GM12878 (cell line): ENCODE measurements at regions not wholly inside any gene's neighbourhood (a gene's known extent, or its start where the extent isn't known, plus 50 kb on each side); places are given as distances from the start of the nearest gene placed in this dataset.

ENCODE experiments used
- ATAC-seq: fragments of 200-7000 bp; cut with Tn5 transposase; 3 replicates; pipeline ENCODE4 v1.9.1; 2020; ENCODE audit warnings: mild to moderate bottlenecking, moderate library complexity
- BruUV-seq: library from RNA; stranded (reverse); fragments of 400-500 nt; replicated peaks from 2 replicates; lab custom pipeline; 2021; lab: Mats Ljungman, UMichigan
- CTCF ChIA-PET: fragments of 300-600 bp; sonication (Branson Sonifier 250); formaldehyde crosslinking; extraction: SDS; loops from one replicate; lab custom pipeline; 2021; ENCODE audit warnings: inconsistent platforms; lab: Yijun Ruan, JAX
- POLR2A ChIA-PET: fragments of 350-600 bp; formaldehyde crosslinking; extraction: SDS; loops from one replicate; lab custom pipeline; 2021; ENCODE audit warnings: inconsistent platforms; lab: Charles Lee
- RAD21 ChIA-PET: fragments of 300-600 bp; sonication (Branson Sonifier 250); formaldehyde crosslinking; loops from one replicate; lab custom pipeline; 2023; ENCODE audit warnings: antibody characterized with exemption; ENCODE audit not compliant: unreplicated experiment; lab: Charles Lee
- SMC1A ChIA-PET: fragments of 300-600 bp; sonication (Branson Sonifier 250); formaldehyde crosslinking; loops from one replicate; lab custom pipeline; 2023; ENCODE audit not compliant: unreplicated experiment, uncharacterized antibody; lab: Charles Lee
- DNase-seq: peaks from one replicate; pipeline ENCODE4 v3.0.0-alpha.2; 2011; ENCODE audit warnings: low read depth, low spot score
- FAIRE-seq: peaks from 3 replicates; lab custom pipeline; 2011; peaks lifted over from hg19 to GRCh38; lab: Jason Lieb, UNC
- H2AFZ ChIP-seq: 2 replicates; pipeline ENCODE4 v1.6.0; 2011; ENCODE audit warnings: low read depth, low read length, control low read depth; ENCODE audit not compliant: control insufficient read depth
- H3K27ac ChIP-seq: 2 replicates; pipeline ENCODE4 v1.5.1; 2011; ENCODE audit warnings: control low read depth; ENCODE audit not compliant: control insufficient read depth, insufficient read depth
- H3K27me3 ChIP-seq, 2 experiments: replicated peaks in 1 of 2; 2 replicates each; pipeline versions ENCODE4 v1.6.0 to v1.6.1; 2011; ENCODE audit warnings: low read length in 1 of 2; ENCODE audit not compliant: control insufficient read depth in 2 of 2, insufficient read depth in 2 of 2
- H3K36me3 ChIP-seq, 2 experiments: 2 replicates each; pipeline ENCODE4 v1.5.1; 2011; ENCODE audit warnings: low read length in 1 of 2; ENCODE audit not compliant: control insufficient read depth in 2 of 2, insufficient read depth in 2 of 2
- H3K4me1 ChIP-seq: 2 replicates; pipeline ENCODE4 v1.6.1; 2011; ENCODE audit warnings: mild to moderate bottlenecking, low read length, moderate library complexity, mixed read lengths; ENCODE audit not compliant: control insufficient read depth, insufficient read depth
- H3K4me2 ChIP-seq: 2 replicates; pipeline ENCODE4 v1.6.0; 2011; ENCODE audit warnings: control low read depth; ENCODE audit not compliant: control insufficient read depth, insufficient read depth
- H3K4me3 ChIP-seq: fragments of 200-600 bp; sonication (generic); 2 replicates; pipeline ENCODE4 v1.5.1; 2016
- H3K79me2 ChIP-seq: 2 replicates; pipeline ENCODE4 v1.6.0; 2011; ENCODE audit warnings: low read length; ENCODE audit not compliant: control insufficient read depth, insufficient read depth
- H3K9ac ChIP-seq: 2 replicates; pipeline ENCODE4 v1.8.0; 2011; ENCODE audit warnings: low read length, control low read depth, mixed read lengths; ENCODE audit not compliant: control insufficient read depth, insufficient read depth
- H3K9me3 ChIP-seq: replicated peaks from 3 replicates; pipeline ENCODE4 v1.5.1; 2011; ENCODE audit warnings: mild to moderate bottlenecking, low read length; ENCODE audit not compliant: control insufficient read depth, insufficient read depth
- H4K20me1 ChIP-seq: 2 replicates; pipeline ENCODE4 v1.6.0; 2011; ENCODE audit not compliant: control insufficient read depth, insufficient read depth
- E2F8 ChIP-seq: fragments of 450-650 bp; IDR thresholded peaks from 2 replicates; pipeline ENCODE4 v1.6.1; 2018; ENCODE audit warnings: mild to moderate bottlenecking, low read depth, moderate library complexity; ENCODE audit not compliant: partially characterized antibody
- ETV6 ChIP-seq, 2 experiments: fragments of 450-650 bp in 1 of 2; IDR thresholded peaks in 1 of 2; conservative IDR thresholded peaks in 1 of 2; 2 replicates each; pipeline ENCODE4 v1.6.1; 2014; ENCODE audit warnings: antibody characterized with exemption in 1 of 2, borderline replicate concordance in 1 of 2, low read depth in 1 of 2, mild to moderate bottlenecking in 1 of 2, moderate library complexity in 1 of 2
- ZBTB4 ChIP-seq: fragments of 450-650 bp; formaldehyde crosslinking; IDR thresholded peaks from 2 replicates; pipeline ENCODE4 v1.4.0; 2022; ENCODE audit warnings: mild to moderate bottlenecking, moderate library complexity
- WGBS: methylation state at CpG from one replicate; pipeline ENCODE4 v1.1.6; 2016; ENCODE audit warnings: low lambda C conversion rate; ENCODE audit not compliant: insufficient replicate concordance, insufficient coverage; ENCODE audit errors: missing lambda C conversion rate; 5-methylcytosine and 5-hydroxymethylcytosine counted together
- in situ Hi-C: fragments of 300-500 bp; cut with MboI; formaldehyde crosslinking; loops from 9 replicates; pipeline ENCODE4 v1.14.3; 2018; ENCODE audit warnings: mixed read lengths
- intact Hi-C: fragments of 100-400 bp; cut with micrococcal nuclease; formaldehyde crosslinking; loops from one replicate; pipeline ENCODE4 v1.14.2; 2022; ENCODE audit not compliant: unreplicated experiment

- no peak for TF ChIP-seq E2F8
- no peak for TF ChIP-seq ETV6 (conservative IDR thresholded peaks at IDR 0.05 in 1 of 2, IDR thresholded peaks at IDR 0.05 in 1 of 2; ENCODE audit: borderline replicate concordance in 1 of 2, low read depth in 1 of 2)
These were observed 526.7 kb upstream of the CDH4 start (continued) for GRCh38 chr20:60725311-60725906.

GRCh38 chr20:60727425-60727824 is 524.6 kb upstream of the CDH4 start:
- ATAC-seq: no peak
- DNase-seq: no peak
- in situ Hi-C loops: no loop called here
- no TSS peak for BruUV-seq
- ChIA-PET CTCF (no interaction called here), SMC1A (no interaction called here), RAD21 (no interaction called here), POLR2A (no interaction called here)
- TF ChIP-seq ZBTB4 (CRISPR knock-in tag): no peak
- no peaks in the 10 kb centered on the region for H3K9me3 ChIP-seq
- no peaks in the 10 kb centered on the region for H4K20me1 ChIP-seq
- H2AFZ ChIP-seq: no peak overlapping the region
- no peak overlapping the region for H3K4me2 ChIP-seq
- no peaks in the 10 kb centered on the region for H3K36me3 ChIP-seq
- WGBS: 0% methylated on average over 1 of the region's 1 CpG
- H3K27me3 ChIP-seq: no peaks in the 10 kb centered on the region
- no peak overlapping the region for H3K4me3 ChIP-seq
- no peak overlapping the region for H3K27ac ChIP-seq
- FAIRE-seq: no peak
- H3K79me2 ChIP-seq: no peaks in the 10 kb centered on the region
- H3K4me1 ChIP-seq: no peaks in the 10 kb centered on the region
- intact Hi-C loops: no loop called here
- H3K9ac ChIP-seq: no peak overlapping the region
